Hepatocyte (in vitro differentiated cells): ENCODE measurements at regions not wholly inside any gene's neighbourhood (a gene's known extent, or its start where the extent isn't known, plus 50 kb on each side); places are given as distances from the start of the nearest gene placed in this dataset.

Experiments
- DNase-seq: peaks from one replicate; pipeline ENCODE4 v3.0.0-alpha.2; 2016; ENCODE audit warnings: low spot score
- H2AFZ ChIP-seq: fragments of 200-600 bp; sonication (generic); 2 replicates; pipeline ENCODE4 v1.6.0; 2016; ENCODE audit warnings: antibody characterized with exemption, mild to moderate bottlenecking
- H3K27ac ChIP-seq: fragments of 200-600 bp; sonication (generic); 2 replicates; pipeline ENCODE4 v1.5.1; 2016; ENCODE audit warnings: mild to moderate bottlenecking
- H3K27me3 ChIP-seq: fragments of 200-600 bp; sonication (generic); 2 replicates; pipeline ENCODE4 v1.6.1; 2016
- H3K36me3 ChIP-seq: fragments of 200-600 bp; sonication (generic); replicated peaks from 2 replicates; pipeline ENCODE4 v1.5.1; 2016; ENCODE audit warnings: low read depth; ENCODE audit not compliant: insufficient read depth
- H3K4me1 ChIP-seq: fragments of 200-600 bp; sonication (generic); 2 replicates; pipeline ENCODE4 v1.5.1; 2016; ENCODE audit warnings: mild to moderate bottlenecking, moderate library complexity; ENCODE audit not compliant: insufficient read depth
- H3K4me2 ChIP-seq: fragments of 200-600 bp; sonication (generic); 2 replicates; pipeline ENCODE4 v1.6.0; 2016
- H3K4me3 ChIP-seq: fragments of 200-600 bp; sonication (generic); 2 replicates; pipeline ENCODE4 v1.5.1; 2016; ENCODE audit warnings: mild to moderate bottlenecking
- H3K79me2 ChIP-seq: fragments of 200-600 bp; sonication (generic); 2 replicates; pipeline ENCODE4 v1.6.0; 2017; ENCODE audit warnings: mild to moderate bottlenecking
- H3K9me2 ChIP-seq: fragments of 200-600 bp; sonication (generic); replicated peaks from 2 replicates; pipeline ENCODE4 v1.6.0; 2017; ENCODE audit warnings: mild to moderate bottlenecking; ENCODE audit not compliant: insufficient read depth
- H3K9me3 ChIP-seq: fragments of 200-600 bp; sonication (generic); 2 replicates; pipeline ENCODE4 v1.5.1; 2016; ENCODE audit warnings: low read depth, mild to moderate bottlenecking
- H4K20me1 ChIP-seq: fragments of 200-600 bp; sonication (generic); 2 replicates; pipeline ENCODE4 v1.6.0; 2016; ENCODE audit warnings: mild to moderate bottlenecking; ENCODE audit not compliant: insufficient read depth, poor library complexity, severe bottlenecking
- EZH2 ChIP-seq: fragments of 200-600 bp; sonication (generic); IDR thresholded peaks from 2 replicates; pipeline ENCODE4 v1.6.1; 2016; ENCODE audit warnings: antibody characterized with exemption, mild to moderate bottlenecking, borderline replicate concordance
- EZH2phosphoT487 ChIP-seq: fragments of 200-600 bp; sonication (generic); IDR thresholded peaks from one replicate; pipeline ENCODE4 v1.6.1; 2018; ENCODE audit warnings: antibody characterized with exemption, mild to moderate bottlenecking, low read depth, moderate library complexity; ENCODE audit not compliant: unreplicated experiment, severe bottlenecking
- WGBS: methylation state at CpG from one replicate; pipeline ENCODE4 v1.1.6; 2016; ENCODE audit warnings: low lambda C conversion rate; ENCODE audit errors: missing lambda C conversion rate; 5-methylcytosine and 5-hydroxymethylcytosine counted together
- TF ChIP-seq, protein P1 (sequence below): fragments of 200-600 bp; sonication (generic); IDR thresholded peaks from 2 replicates; pipeline ENCODE4 v1.5.1; 2016; ENCODE audit warnings: antibody characterized with exemption, mild to moderate bottlenecking; ENCODE audit not compliant: poor library complexity

GRCh38 chr10:36716291-36716690, 409.1 kb upstream of the ANKRD30A start:
- Histone ChIP-seq H3K27me3 (no peaks in the 10 kb centered on the region), H4K20me1 (no peaks in the 10 kb centered on the region), H3K4me2 (no peak overlapping the region), H3K79me2 (no peaks in the 10 kb centered on the region), H3K4me1 (no peaks in the 10 kb centered on the region), H3K27ac (no peak overlapping the region), H3K36me3 (no peaks in the 10 kb centered on the region), H3K9me2 (no peaks in the 10 kb centered on the region), H3K4me3 (no peak overlapping the region), H2AFZ (no peak overlapping the region), H3K9me3 (no peaks in the 10 kb centered on the region)
- 89% methylated on average over 2 of the region's 2 CpGs for WGBS
- no peak for DNase-seq
- no peak for TF ChIP-seq EZH2phosphoT487
- TF ChIP-seq, protein P1, sequence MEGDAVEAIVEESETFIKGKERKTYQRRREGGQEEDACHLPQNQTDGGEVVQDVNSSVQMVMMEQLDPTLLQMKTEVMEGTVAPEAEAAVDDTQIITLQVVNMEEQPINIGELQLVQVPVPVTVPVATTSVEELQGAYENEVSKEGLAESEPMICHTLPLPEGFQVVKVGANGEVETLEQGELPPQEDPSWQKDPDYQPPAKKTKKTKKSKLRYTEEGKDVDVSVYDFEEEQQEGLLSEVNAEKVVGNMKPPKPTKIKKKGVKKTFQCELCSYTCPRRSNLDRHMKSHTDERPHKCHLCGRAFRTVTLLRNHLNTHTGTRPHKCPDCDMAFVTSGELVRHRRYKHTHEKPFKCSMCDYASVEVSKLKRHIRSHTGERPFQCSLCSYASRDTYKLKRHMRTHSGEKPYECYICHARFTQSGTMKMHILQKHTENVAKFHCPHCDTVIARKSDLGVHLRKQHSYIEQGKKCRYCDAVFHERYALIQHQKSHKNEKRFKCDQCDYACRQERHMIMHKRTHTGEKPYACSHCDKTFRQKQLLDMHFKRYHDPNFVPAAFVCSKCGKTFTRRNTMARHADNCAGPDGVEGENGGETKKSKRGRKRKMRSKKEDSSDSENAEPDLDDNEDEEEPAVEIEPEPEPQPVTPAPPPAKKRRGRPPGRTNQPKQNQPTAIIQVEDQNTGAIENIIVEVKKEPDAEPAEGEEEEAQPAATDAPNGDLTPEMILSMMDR: no peak
- no peak for TF ChIP-seq EZH2

GRCh38 chr10:36712695-36713094, 412.7 kb upstream of the ANKRD30A start:
- Histone ChIP-seq H3K27ac (no peak overlapping the region), H3K9me2 (no peaks in the 10 kb centered on the region), H3K9me3 (no peaks in the 10 kb centered on the region), H3K4me2 (no peak overlapping the region), H3K4me1 (no peaks in the 10 kb centered on the region), H3K4me3 (no peak overlapping the region), H3K27me3 (no peaks in the 10 kb centered on the region), H2AFZ (no peak overlapping the region), H3K36me3 (no peaks in the 10 kb centered on the region), H4K20me1 (no peaks in the 10 kb centered on the region), H3K79me2 (no peaks in the 10 kb centered on the region)
- no peak for DNase-seq
- TF ChIP-seq EZH2phosphoT487 (no peak), EZH2 (no peak)
- TF ChIP-seq, protein P1: no peak

DNA sequence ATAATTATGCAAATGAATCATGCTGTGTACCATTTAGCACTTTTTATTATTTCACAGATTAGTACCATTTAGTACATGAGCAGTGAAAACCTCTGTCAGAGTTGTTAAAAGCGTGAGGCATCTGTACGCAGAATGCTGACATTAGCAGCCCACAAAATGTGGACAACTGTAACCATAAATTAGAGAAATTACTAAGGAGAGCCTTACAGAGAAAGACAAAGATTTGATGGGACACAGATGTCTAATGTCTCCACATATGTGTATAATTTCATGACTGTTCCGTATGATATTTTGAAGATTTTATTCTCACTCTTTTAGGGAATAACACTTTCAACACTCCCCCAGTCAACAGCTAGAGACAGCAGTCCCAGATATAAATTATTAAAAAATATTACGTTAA, 414.0 kb upstream of the ANKRD30A start:
- no peaks in the 10 kb centered on the region for H3K9me2 ChIP-seq
- no peak overlapping the region for H3K4me3 ChIP-seq
- H3K79me2 ChIP-seq: no peaks in the 10 kb centered on the region
- H2AFZ ChIP-seq: no peak overlapping the region
- H3K27ac ChIP-seq: no peak overlapping the region
- H3K4me2 ChIP-seq: no peak overlapping the region
- WGBS: 85% methylated on average over 4 of the region's 4 CpGs
- H3K27me3 ChIP-seq: no peaks in the 10 kb centered on the region
- no peaks in the 10 kb centered on the region for H4K20me1 ChIP-seq
- DNase-seq: no peak
- H3K4me1 ChIP-seq: no peaks in the 10 kb centered on the region
- TF ChIP-seq EZH2phosphoT487 (no peak), EZH2 (no peak)
- TF ChIP-seq, protein P1: no peak
- H3K9me3 ChIP-seq: no peaks in the 10 kb centered on the region
- H3K36me3 ChIP-seq: no peaks in the 10 kb centered on the region

DNA sequence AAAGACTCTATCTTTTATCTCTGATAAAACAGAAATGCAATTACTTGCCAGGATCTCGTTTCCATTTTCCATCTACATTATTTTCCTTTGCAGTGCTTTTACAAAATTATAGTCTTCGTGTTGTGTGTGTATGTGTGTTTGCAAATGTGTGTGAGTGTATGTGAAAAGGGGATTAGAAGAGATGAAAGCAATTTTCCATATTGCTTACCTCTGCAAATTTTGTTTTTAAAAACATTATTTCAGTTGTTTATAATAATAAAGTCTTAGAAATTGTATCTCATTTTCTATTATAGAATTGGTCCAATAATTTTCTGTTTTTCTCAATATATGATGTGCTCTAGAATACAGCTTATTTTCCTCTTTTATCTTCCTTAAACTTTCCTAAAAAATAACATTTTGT, 421.3 kb upstream of the ANKRD30A start:
- DNase-seq: no peak
- Histone ChIP-seq H3K9me3 (no peaks in the 10 kb centered on the region), H3K4me2 (no peak overlapping the region), H3K4me3 (no peak overlapping the region), H3K27ac (no peak overlapping the region), H3K79me2 (no peaks in the 10 kb centered on the region), H3K4me1 (no peaks in the 10 kb centered on the region), H3K27me3 (no peaks in the 10 kb centered on the region), H2AFZ (no peak overlapping the region), H3K36me3 (no peaks in the 10 kb centered on the region), H4K20me1 (no peaks in the 10 kb centered on the region), H3K9me2 (no peaks in the 10 kb centered on the region)
- TF ChIP-seq EZH2: no peak
- TF ChIP-seq EZH2phosphoT487: no peak
- TF ChIP-seq, protein P1: no peak
- WGBS: 71% methylated on average over 2 of the region's 2 CpGs
